HG03139 (cell line): ENCODE measurements at regions not wholly inside any gene's neighbourhood (a gene's known extent, or its start where the extent isn't known, plus 50 kb on each side); places are given as distances from the start of the nearest gene placed in this dataset.
A peak's percentile ranks its signal among the peaks of the same experiment; 100 is the strongest.
"Not testable (repeated sequence)": the region's sequence is repeated elsewhere in the genome, so short reads cannot be mapped to it uniquely, and the experiment has no call there.

Source experiments
- ATAC-seq: cut with Tn5 transposase; IDR thresholded peaks from one replicate; pipeline ENCODE4 v1.9.1; 2021; ENCODE audit not compliant: unreplicated experiment

GRCh38 chr13:71304861-71305260 lies 562.1 kb downstream of the DACH1 start:
- no peak for ATAC-seq

DNA sequence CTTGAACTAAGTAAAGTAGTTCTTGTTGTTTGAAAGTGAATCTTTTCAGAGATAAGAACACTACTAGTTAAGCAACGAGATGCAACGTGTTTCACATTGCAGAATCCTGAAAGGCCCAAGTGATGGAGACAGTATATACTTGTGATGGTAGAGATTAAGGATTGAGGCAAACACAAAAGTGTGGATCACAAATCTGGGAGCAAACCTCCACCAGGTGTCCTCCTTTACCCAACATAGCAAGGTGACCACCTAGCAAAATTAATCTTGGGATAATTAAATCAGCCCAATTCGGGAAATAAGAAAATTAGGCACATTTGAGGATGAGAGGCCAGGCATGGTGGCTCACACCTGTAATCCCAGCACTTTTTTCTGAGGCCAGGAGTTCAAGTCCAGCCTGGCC lies 563.9 kb downstream of the DACH1 start:
- no peak for ATAC-seq

- no peak for ATAC-seq
Measured at GRCh38 chr13:71300602-71301001, 566.4 kb downstream of the DACH1 start.

DNA sequence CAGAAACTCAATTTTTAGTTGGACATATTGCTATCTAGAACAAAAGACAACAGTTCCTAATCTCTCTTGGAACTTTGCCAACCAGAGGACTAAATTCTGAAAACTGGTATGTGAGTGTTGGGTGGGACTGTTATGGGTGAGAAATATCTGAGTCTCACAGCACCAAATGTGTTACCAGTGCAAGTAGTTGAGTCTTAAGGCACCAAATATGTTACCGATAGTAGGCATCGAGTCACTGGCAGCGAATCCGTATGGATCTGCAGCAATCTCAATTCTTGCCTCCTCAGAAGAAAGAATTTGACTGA lies 575.2 kb downstream of the DACH1 start:
- ATAC-seq = no peak

DNA sequence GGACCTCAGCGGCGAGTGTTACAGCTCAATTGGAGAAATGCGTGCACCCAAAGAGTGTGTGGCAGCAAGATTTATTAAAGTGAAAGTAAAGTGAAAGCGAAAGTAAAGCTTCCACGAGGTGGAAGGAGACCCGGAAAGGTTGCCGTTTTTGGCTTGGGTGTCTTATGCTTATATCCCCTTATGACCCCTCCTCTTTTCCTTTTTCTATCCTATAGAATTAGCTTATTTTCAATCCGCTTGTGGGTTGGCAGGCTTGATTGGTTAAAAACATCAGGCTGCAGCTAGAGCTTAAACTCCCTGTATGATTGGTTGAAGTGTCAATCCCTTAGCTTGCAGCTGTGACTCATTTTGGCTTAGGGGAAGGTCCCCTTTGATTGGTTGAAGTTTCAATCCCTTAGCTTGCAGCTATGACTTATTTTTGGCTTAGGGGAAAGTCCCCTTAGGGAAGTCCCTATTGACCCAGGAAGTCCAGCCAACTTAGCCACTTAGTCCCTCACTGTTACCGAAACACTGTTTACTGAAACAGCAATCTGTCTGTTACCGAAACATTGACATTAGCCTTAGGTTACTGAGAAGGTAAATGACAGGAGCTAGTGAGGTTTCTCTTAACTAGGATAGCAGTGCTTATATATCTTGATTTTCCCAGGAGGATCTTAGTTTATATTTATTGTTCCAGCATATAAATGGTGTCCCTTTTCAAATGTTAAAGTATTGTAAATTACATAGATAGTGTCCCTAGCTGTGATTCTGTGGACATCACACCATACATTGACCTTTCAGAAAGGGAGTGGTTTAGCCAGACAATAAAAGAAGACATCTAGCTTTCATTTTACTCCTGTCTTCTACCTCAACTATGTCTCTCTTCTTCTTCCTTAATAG lies 575.8 kb downstream of the DACH1 start:
- peak; percentile 75 for ATAC-seq

- not testable (repeated sequence) for ATAC-seq
Measured at GRCh38 chr13:71289980-71290379, 577.0 kb downstream of the DACH1 start.

GRCh38 chr13:71285700-71286099 lies 581.3 kb downstream of the DACH1 start:
- ATAC-seq = no peak

GRCh38 chr13:71278512-71278911 lies 588.5 kb downstream of the DACH1 start:
- no peak for ATAC-seq

DNA sequence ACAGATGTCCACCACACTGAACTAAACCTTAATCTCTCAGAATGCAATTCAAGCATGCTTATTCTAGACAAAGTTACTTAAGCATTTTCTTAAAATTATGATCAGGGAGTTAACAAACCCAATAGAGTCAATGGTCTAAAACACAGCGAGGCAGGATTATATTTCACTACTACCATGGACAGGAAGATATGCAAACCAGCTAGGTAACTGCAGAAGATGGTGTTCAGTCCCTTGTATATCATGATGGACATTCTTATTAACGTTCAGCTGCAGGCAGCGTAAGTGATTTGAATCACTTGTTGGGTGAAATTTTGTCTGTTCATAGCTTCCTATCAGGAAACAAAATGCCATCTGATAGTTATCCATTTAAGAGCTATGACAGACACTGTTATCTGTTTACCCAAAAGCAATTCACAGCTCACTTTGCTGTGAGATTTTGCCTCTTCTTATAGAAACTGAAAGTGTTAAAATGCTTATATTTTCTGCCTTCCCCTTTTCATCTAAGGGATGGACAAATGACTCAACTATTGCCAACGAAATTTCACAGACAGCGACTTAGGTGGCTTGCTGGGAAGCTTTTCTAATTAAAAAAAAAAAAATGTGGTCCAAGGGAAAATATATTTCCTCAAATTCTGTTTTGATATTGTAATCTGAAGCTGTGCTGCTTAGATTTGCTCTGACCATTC lies 591.9 kb downstream of the DACH1 start:
- ATAC-seq = peak; percentile 73

DNA sequence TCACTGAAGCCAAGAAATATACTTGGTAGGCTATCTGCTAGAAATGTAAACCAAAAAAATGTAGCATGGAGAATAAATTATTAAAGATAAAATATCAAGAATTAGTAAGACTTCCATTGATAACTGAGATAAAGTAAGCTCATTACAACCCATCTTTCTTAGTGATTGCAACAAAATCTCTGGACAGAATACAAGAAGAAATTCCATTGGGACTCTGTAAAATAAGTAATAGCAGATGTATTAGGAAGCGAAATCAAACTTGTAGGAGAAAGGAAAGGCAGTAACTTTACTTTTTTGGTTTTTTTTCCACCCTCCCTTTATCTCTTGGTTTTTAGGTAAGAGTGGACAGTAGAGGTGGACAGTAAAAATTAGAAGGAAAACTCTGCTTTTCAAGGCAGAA lies 605.7 kb downstream of the DACH1 start:
- no peak for ATAC-seq

GRCh38 chr13:71260246-71260645 lies 606.8 kb downstream of the DACH1 start:
- no peak for ATAC-seq

- no peak for ATAC-seq
Measured at GRCh38 chr13:71255633-71256032, 611.4 kb downstream of the DACH1 start.

DNA sequence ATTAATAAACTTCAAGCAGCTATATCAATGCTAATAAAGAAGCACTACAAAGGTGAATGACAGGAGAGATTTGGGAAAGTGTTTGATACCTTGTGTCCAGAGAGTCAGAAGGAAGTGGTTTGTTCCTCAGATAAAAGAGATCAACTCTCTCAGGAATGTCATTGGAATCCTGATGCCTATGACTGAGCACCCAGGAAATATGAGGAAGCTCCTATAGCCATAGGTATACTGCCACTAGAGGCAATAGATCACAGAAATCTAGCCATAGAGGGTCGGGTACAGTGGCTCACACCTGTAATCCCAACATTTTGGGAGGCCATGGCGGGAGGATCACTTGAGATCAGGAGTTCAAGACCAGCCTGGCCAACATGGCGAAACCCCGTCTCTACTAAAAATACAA lies 612.6 kb downstream of the DACH1 start:
- no peak for ATAC-seq

DNA sequence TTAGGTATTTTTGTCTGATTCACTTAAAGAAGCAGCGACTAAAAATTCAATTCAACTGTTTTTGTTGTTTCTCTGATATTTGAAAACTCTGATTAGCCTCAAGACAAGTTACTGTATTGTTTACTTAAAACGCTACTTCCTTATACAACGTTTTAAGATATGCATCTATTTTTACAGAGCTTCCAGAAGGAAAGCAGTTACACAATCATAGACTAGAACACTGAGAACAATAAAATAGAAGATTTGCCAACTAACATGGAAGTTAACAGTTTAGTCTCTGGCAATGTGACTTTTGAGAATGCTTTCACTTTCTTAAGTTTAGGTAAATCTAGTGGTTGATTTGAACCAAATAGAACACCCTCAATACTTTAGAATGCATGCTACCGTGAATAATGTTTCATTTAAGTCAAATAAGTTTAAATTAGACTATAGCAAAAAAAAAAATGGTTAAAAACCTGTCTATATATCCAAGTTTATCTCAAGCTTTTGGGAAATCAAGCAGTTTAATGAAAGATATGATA lies 614.8 kb downstream of the DACH1 start:
- no peak for ATAC-seq

- ATAC-seq = no peak
Measured at GRCh38 chr13:71251292-71251951, 615.6 kb downstream of the DACH1 start.

DNA sequence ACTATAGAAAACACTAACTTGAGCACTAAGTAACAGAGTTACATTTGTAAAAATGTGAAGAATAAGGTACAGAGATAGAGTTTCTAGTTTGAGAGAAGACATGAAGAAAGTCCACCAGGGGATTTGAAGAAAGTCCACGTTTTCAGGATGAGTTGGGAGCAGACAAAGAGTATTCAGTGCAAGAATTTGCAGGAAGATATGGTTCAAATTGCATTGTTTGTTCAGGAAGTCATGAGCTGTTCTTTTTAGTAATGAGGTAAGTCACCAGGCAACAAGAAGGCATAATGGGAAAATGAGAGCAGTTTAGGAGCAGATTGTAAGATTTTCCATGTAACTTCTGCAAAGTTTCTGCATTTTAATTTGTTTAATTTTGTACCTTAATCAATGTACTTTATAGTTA lies 618.0 kb downstream of the DACH1 start:
- no peak for ATAC-seq

DNA sequence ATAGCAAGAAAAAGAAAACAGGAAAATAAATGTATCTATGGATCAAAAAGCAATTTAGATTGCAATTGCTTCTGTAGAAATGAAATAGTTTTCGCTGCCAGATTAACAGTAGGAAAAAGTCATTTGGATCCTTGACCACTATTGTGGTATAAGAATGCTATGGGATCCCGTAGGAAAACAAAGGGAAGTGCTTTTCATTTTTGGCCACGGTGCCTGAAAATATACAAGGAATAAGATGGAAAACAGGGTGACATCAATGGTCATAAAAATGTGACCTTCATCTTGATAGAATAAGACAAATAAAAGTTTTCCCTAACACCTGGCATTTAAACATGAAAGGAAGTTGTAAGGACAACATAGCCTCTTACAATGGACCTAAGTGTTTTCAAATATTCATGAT lies 622.8 kb downstream of the DACH1 start:
- ATAC-seq = no peak

GRCh38 chr13:71242201-71242600 lies 624.8 kb downstream of the DACH1 start:
- no peak for ATAC-seq

DNA sequence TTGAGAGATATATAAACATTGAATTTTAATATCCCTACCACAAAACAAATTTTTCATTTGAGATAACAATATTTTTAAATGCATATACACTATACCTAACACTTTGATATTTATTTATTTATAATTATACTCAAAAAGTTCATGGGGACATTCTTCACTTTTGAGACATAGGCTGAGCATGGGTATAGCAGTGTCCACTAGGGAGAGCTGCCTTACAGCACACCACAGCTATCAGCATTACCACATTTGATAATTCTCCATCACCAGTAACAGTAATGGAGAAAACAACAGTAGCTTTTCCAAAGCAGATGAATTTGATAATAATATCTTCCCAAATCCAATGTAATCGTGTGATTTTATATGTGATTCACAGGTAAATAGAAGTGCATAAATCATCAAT lies 626.1 kb downstream of the DACH1 start:
- ATAC-seq = no peak

DNA sequence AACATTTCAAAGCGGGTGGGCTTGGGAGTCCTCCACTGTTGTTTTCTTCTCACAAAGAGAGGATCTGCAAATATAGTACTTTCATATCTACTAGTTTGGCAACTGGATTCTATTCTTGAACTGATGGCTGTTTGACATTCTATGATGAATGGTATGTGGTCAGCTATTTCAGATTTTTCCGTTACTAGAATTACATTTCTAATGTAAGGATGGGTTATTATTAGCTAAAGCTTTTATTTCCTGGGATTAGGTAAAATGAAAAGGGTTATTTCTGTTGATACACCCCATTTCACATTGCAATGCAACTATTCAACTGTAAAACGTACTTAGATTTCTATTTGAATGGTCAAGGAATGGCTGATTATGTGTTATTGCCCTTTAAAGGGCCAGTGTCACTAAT lies 629.7 kb downstream of the DACH1 start:
- ATAC-seq = no peak

- ATAC-seq = no peak
Measured at GRCh38 chr13:71219698-71220415, 647.1 kb downstream of the DACH1 start.
